ENCODE measurements at regions not wholly inside any gene's neighbourhood (a gene's known extent, or its start where the extent isn't known, plus 50 kb on each side); places are given as distances from the start of the nearest gene placed in this dataset.

- no peak for TF ChIP-seq EP300 (IDR thresholded peaks at IDR 0.05; ENCODE audit: borderline replicate concordance in 1 of 2, low read depth in 1 of 2, low read length in 1 of 2)
- TF ChIP-seq CTCF (IDR thresholded peaks at IDR 0.05): no peak
- no peak for TF ChIP-seq REST (IDR thresholded peaks at IDR 0.05; ENCODE audit: low read depth, low read length)
- TF ChIP-seq MXI1 (IDR thresholded peaks at IDR 0.05; ENCODE audit: low read depth, low read length): no peak
- TF ChIP-seq SIN3A (IDR thresholded peaks at IDR 0.05; ENCODE audit: borderline replicate concordance, low read depth, low read length): no peak
- no peak for TF ChIP-seq GATA2 (CRISPR knock-in tag; IDR thresholded peaks at IDR 0.05)
- no peak for TF ChIP-seq YY1 (IDR thresholded peaks at IDR 0.05; ENCODE audit: low read depth)
These were observed 738.1 kb upstream of the PRKX start for GRCh38 chrX:4451591-4451990.

Measured in SK-N-SH (cell line).